Right lobe of liver (tissue), 4 donors: ENCODE measurements at regions not wholly inside any gene's neighbourhood (a gene's known extent, or its start where the extent isn't known, plus 50 kb on each side); places are given as distances from the start of the nearest gene placed in this dataset.

Experiments
- CTCF ChIP-seq, 4 donors: fragments of 200-600 bp in 3 of 4; fragments of 450-650 bp in 1 of 4; IDR thresholded peaks; one replicate each; pipeline versions ENCODE4 v1.5.1 to v1.8.0; 2016 to 2022; ENCODE audit warnings: antibody characterized with exemption in 4 of 4, mild to moderate bottlenecking in 2 of 4
- POLR2A ChIP-seq: fragments of 450-650 bp; IDR thresholded peaks from one replicate; pipeline ENCODE4 v1.6.1; 2017; ENCODE audit warnings: antibody characterized with exemption, mild to moderate bottlenecking
- donor health status: DM: no; HTN: no; CAD: no.
- donor health status: DM: no; HTN: no; CAD: no.
- donor health status: DM: no; HTN: yes; CAD: no.

DNA sequence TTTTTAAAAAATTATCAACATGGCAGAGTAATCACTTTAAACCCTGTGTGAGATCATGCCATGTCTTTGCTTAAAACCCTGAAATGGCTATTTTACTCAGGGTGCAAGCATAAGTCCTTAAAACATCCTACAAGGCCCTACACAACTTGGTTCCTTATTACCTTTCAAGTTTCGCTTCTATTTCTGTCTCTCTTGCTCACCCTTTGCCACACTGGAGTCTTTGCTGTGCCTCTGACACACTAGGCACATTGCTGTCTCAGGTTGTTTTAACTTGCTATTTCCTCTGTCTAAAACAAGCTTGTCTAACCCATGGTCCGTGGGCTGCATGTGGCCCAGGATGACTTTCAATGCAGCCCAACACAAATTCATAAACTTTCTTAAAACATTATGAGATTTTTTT, 55.6 kb downstream of the KIAA0408 start:
- TF ChIP-seq CTCF (IDR thresholded peaks at IDR 0.05) (no peak), POLR2A (no peak)
